Pancreas (tissue), 10 donors: ENCODE measurements at regions not wholly inside any gene's neighbourhood (a gene's known extent, or its start where the extent isn't known, plus 50 kb on each side); places are given as distances from the start of the nearest gene placed in this dataset.

Experiments
- ATAC-seq, 4 donors: fragments of 200-7000 bp; cut with Tn5 transposase; one replicate each; pipeline versions ENCODE4 v1.8.0 to v1.9.1; 2020; ENCODE audit warnings: mild to moderate bottlenecking in 4 of 4, moderate library complexity in 4 of 4
- DNase-seq, 6 donors: peaks; one replicate each; pipeline ENCODE4 v3.0.0-alpha.2; 2020
- FAIRE-seq: peaks from 2 replicates; lab custom pipeline; 2012; peaks lifted over from hg19 to GRCh38; lab: Jason Lieb, UNC
- H3K27ac ChIP-seq, 4 donors: fragments of 200-600 bp; sonication (generic); 1 replicate in 3 of 4; 2 replicates in 1 of 4; pipeline versions ENCODE4 v1.5.0 to v1.8.0; 2020
- H3K27me3 ChIP-seq, 4 donors: fragments of 200-600 bp; one replicate each; pipeline ENCODE4 v1.8.0; 2021
- H3K36me3 ChIP-seq, 3 donors: fragments of 200-600 bp; sonication (generic) in 1 of 3; one replicate each; pipeline versions ENCODE4 v1.5.0 to v1.8.0; 2020 to 2021
- H3K4me1 ChIP-seq, 3 donors: fragments of 200-600 bp; one replicate each; pipeline ENCODE4 v1.8.0; 2021
- H3K4me3 ChIP-seq, 4 donors: fragments of 200-600 bp; sonication (generic) in 2 of 4; one replicate each; pipeline versions ENCODE4 v1.5.0 to v1.8.0; 2020 to 2021
- H3K9me3 ChIP-seq, 4 donors: fragments of 200-600 bp; one replicate each; pipeline ENCODE4 v1.8.0; 2021
- WGBS, 2 donors: extraction: QIAGEN DNeasy Blood & Tissue Kit; methylation state at CpG; one replicate each; pipeline ENCODE4 v1.1.7; 2013; 5-methylcytosine and 5-hydroxymethylcytosine counted together
- intact Hi-C, 3 donors: fragments of 100-400 bp; cut with DNase I; formaldehyde crosslinking; loops; one replicate each; pipeline versions ENCODE4 v1.11.1 to v1.14.2; 2022
- TF ChIP-seq, protein P1 (sequence below), 4 donors: fragments of 200-600 bp; sonication (generic) in 3 of 4; IDR thresholded peaks; one replicate each; pipeline versions ENCODE4 v1.5.0 to v1.8.0; 2021; ENCODE audit warnings: antibody characterized with exemption in 4 of 4
- donor health status: healthy with polysubstance abuse.
- donor health status: DM: no; HTN: no; CAD: no; lungs with moderate emphysema.
- donor health status: DM: no; HTN: no; CAD: no.
- donor health status: control.
- donor health status: control.
- donor health status: Bipolar disorder and iron deficiency.
- donor health status: DM: yes; HTN: yes; CAD: no.
- donor health status: DM: no; HTN: no; CAD: no.
- donor health status: DM: no; HTN: no; CAD: no.
- donor health status: DM: yes; HTN: yes; CAD: no.

DNA sequence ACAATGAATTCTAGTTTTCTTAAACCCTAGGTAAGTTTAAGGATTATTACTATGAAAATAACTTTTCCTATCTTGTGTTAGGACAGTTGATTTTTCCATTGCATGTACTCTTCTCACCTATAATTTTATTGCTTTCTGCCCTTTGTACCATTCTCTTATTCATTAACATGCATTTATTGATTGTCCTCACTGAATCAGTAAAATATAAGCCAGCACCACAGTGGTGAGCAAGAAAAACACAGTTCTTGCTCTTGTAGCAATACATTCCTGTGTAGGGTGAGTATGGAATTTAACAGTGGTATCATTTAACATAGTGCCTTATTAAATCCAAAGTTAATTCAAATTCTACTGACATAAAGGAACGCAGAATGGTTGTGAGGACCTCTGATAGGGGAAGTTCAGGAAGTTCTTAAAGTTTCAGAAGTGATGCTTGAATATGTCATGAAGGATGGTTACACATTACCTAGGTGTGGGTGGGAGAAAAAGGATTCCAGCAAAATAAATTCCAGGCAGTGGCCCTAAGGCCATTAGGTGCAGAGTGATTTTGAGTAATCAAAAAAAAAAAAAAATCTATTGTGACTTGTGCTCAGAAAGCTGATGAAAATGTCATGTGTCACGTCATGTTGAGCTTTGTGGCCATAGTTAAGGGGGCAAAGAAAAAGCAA, 104.7 kb upstream of the DSEL start:
- H3K9me3 ChIP-seq: no peaks in the 10 kb centered on the region
- TF ChIP-seq, protein P1, sequence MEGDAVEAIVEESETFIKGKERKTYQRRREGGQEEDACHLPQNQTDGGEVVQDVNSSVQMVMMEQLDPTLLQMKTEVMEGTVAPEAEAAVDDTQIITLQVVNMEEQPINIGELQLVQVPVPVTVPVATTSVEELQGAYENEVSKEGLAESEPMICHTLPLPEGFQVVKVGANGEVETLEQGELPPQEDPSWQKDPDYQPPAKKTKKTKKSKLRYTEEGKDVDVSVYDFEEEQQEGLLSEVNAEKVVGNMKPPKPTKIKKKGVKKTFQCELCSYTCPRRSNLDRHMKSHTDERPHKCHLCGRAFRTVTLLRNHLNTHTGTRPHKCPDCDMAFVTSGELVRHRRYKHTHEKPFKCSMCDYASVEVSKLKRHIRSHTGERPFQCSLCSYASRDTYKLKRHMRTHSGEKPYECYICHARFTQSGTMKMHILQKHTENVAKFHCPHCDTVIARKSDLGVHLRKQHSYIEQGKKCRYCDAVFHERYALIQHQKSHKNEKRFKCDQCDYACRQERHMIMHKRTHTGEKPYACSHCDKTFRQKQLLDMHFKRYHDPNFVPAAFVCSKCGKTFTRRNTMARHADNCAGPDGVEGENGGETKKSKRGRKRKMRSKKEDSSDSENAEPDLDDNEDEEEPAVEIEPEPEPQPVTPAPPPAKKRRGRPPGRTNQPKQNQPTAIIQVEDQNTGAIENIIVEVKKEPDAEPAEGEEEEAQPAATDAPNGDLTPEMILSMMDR (IDR thresholded peaks at IDR 0.05): no peak
- ATAC-seq (peak; percentile 29 to 73 (median 54)), FAIRE-seq (no peak), DNase-seq (no peak)
- H3K27ac ChIP-seq: peak overlapping the region in 1 of 4 donors; percentile 37
- H3K4me1 ChIP-seq: peaks cover 0 to 7% (median 0%) of the 10 kb centered on the region in 3 donors
- WGBS, 2 donors: 30 to 32% methylated on average over 2 of the region's 2 CpGs
- intact Hi-C loops: no loop called here
- H3K36me3 ChIP-seq: no peaks in the 10 kb centered on the region
- no peaks in the 10 kb centered on the region for H3K27me3 ChIP-seq
- H3K4me3 ChIP-seq: no peak overlapping the region

DNA sequence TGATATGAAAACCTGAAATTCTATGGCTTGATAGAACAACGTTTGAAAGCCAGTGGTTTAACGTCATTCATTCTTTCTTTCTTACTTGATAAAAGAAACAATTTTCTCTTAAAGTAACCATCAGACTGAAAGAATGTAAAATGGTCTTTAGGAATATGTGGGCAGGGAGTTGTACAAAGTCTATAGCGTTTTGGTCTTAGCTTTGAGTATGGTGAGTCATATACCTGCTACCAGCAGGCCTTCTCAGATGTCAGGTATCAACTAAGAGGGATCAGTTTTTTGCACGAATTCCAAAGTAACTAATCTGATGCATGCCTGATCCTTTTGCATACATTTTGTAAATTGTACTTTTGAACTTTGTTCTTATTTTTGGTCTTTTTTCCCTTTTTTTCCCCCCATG, 101.5 kb upstream of the DSEL start:
- H3K4me1 ChIP-seq: peaks cover 0 to 7% (median 0%) of the 10 kb centered on the region in 3 donors
- H3K27ac ChIP-seq: no peak overlapping the region
- H3K27me3 ChIP-seq: no peaks in the 10 kb centered on the region
- ATAC-seq (no peak), DNase-seq (no peak), FAIRE-seq (no peak)
- TF ChIP-seq, protein P1 (IDR thresholded peaks at IDR 0.05): no peak
- H3K36me3 ChIP-seq: no peaks in the 10 kb centered on the region
- WGBS, 2 donors: 69 to 78% methylated on average over 4 of the region's 4 CpGs
- H3K4me3 ChIP-seq: no peak overlapping the region
- intact Hi-C loops: loop anchor here in 1 of 3 donors (10.0 kb wide), 1 partner anchor 327 kb away; no protein-coding TSS in a partner anchor
- H3K9me3 ChIP-seq: no peaks in the 10 kb centered on the region

DNA sequence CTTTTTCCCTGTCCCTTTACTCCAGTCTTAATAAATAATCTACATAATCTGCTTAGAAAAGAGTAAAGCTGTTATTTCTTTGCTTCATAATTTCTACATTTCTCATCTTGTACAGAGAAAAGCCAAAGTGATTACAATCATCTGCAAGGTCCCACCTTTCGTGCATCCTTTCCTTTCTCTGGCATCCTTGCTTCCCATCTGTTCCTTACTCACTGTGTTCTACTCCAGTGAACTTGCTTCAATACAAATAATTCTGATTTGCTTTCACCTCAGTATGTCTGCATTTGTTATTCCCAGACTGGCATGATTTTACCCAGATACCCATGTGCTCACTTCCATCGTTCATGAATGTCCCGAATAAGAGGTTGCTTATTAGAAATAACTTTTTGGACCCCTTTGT, 99.4 kb upstream of the DSEL start:
- Histone ChIP-seq H3K4me1 (no peaks in the 10 kb centered on the region), H3K27ac (no peak overlapping the region), H3K36me3 (no peaks in the 10 kb centered on the region), H3K4me3 (no peak overlapping the region), H3K27me3 (no peaks in the 10 kb centered on the region), H3K9me3 (no peaks in the 10 kb centered on the region)
- no peak for DNase-seq
- WGBS, 2 donors: 83 to 90% methylated on average over 3 of the region's 3 CpGs
- no peak for FAIRE-seq
- no peak for ATAC-seq
- intact Hi-C loops: loop anchor here in 1 of 3 donors (10.0 kb wide), 1 partner anchor 329 kb away; no protein-coding TSS in a partner anchor
- TF ChIP-seq, protein P1 (IDR thresholded peaks at IDR 0.05): no peak

DNA sequence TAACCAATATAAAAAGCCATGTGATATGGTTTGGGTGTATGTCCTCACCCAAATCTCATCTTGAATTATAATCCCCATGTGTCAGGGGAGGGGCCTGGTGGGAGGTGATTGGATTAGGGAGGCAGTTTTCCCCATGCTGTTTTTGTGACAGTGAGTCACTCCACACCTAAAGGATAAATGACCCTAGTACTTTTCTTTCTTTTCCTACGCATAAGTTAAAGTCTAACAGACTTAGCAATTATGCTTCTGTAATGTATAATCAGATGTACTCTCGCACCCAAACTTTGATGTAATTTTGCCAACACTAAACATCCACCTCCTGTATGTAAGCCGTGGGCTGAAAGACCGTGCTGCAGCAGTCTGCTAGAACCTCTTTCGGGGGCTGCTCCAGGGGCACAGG, 97.2 kb upstream of the DSEL start:
- Histone ChIP-seq H3K4me1 (no peaks in the 10 kb centered on the region), H3K4me3 (no peak overlapping the region), H3K27ac (no peak overlapping the region), H3K36me3 (no peaks in the 10 kb centered on the region), H3K9me3 (no peaks in the 10 kb centered on the region), H3K27me3 (no peaks in the 10 kb centered on the region)
- ATAC-seq: no peak
- 82 to 85% methylated on average over 5 of the region's 5 CpGs for WGBS, 2 donors
- DNase-seq: no peak
- no peak for FAIRE-seq
- TF ChIP-seq, protein P1 (IDR thresholded peaks at IDR 0.05): no peak
- intact Hi-C loops: loop anchor here in 1 of 3 donors (10.0 kb wide), 1 partner anchor 331 kb away; no protein-coding TSS in a partner anchor

DNA sequence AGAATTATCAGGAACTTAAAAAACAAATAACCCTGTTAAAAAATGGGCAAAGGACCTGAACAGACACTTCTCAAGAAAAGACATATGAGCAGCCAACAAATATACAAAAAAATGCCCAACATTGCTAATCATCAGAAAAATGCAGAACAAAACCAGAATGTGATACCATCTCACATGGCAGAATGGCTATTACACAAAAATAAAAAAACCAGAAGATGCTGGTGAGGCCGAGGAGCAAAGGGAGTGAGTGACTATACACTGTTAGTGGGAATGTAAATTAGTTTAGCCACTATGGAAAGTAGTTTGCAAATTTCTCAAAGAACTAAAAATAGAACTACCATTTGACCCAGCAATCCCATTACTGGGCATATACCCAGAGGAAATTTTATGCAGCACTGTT, 95.8 kb upstream of the DSEL start:
- H3K36me3 ChIP-seq: no peaks in the 10 kb centered on the region
- no peak overlapping the region for H3K27ac ChIP-seq
- WGBS, 2 donors: 90 to 92% methylated on average over 1 of the region's 1 CpG
- intact Hi-C loops: loop anchor here in 1 of 3 donors (10.0 kb wide), 1 partner anchor 333 kb away; no protein-coding TSS in a partner anchor
- TF ChIP-seq, protein P1 (IDR thresholded peaks at IDR 0.05): no peak
- H3K4me3 ChIP-seq: no peak overlapping the region
- H3K27me3 ChIP-seq: no peaks in the 10 kb centered on the region
- DNase-seq (no peak), FAIRE-seq (no peak), ATAC-seq (no peak)
- no peaks in the 10 kb centered on the region for H3K9me3 ChIP-seq
- H3K4me1 ChIP-seq: no peaks in the 10 kb centered on the region
